ENCODE measurements at regions not wholly inside any gene's neighbourhood (a gene's known extent, or its start where the extent isn't known, plus 50 kb on each side); places are given as distances from the start of the nearest gene placed in this dataset.
"Not testable (repeated sequence)": the region's sequence is repeated elsewhere in the genome, so short reads cannot be mapped to it uniquely, and the experiment has no call there.

DNA sequence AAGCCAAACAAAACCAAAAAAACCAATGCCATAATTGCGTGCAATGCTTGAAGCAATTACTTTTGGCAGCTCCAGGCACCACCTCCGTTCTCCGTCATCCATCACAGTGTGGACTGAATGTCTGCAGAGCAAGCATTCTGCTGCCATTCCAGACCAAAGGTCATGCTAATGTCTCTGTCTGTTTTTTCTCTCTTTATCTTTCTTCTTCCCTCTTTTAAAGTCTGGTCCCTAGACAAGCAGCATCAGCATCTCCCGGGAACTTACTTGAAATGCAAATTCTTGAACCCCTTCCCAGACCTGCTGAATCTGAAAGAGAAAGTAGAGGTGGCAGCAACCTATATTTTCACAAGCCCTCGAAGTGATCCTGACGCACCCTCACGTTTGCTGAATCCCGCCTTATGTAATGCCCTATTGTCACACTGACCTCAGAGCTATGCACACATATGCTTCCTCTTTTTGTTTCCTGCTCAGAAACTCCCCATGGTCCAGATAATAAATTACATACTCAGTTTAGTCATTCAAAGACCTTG lies 297.3 kb upstream of the PROK2 start:
- no peak for DNase-seq (ENCODE audit: low read depth)

DNA sequence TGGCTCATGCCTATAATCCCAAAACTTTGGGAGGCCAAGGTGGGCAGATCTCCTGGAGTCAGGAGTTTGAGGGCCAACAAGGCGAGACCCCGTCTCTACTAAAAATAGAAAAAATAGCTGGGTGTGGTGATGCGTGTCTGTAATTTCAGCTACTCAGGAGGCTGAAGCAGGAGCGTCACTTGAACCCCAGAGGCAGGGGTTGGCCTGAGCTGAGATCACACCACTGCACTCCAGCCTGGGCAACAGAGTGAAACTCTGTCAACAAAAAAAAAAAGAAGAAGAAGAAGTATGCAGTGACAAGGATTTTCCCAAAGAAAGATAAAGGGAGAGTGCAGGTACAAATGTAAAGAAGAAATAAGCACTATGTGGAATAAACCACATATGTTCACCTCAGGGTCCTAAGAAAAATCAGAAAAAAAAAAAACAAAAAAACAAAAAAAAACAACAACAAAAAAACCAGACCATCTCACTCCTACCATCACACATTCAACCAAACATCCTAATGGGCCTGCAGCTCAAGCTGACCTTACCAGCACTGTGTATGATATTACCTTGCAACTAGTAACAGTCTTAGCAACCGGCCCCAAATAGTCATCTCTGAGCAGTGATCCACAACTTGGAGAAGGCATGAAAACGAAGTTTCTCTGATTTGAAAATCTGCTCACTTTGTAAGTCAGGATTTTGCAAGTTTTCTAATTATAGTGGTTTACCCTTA lies 296.7 kb upstream of the PROK2 start:
- DNase-seq (ENCODE audit: low read depth), result no peak

DNA sequence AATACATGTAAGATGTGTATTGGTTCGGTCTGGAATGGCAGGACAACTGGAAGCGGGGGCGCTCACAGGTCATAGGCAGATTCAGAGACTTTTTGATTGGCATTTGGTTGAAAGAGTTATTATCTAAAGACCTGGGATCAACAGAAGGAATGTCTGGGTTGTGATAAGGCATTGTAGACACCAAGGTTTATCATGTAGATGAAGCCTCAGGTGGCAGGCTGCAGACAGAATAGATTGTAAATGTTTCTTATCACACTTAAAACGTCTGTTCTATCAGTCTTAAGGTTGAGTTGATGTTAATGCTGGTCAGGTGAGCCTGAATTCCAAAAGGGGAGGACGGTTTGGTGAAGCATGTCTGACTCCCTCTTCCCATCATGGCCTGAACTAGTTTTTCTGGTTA lies 295.9 kb upstream of the PROK2 start:
- no peak for DNase-seq (ENCODE audit: low read depth)

DNA sequence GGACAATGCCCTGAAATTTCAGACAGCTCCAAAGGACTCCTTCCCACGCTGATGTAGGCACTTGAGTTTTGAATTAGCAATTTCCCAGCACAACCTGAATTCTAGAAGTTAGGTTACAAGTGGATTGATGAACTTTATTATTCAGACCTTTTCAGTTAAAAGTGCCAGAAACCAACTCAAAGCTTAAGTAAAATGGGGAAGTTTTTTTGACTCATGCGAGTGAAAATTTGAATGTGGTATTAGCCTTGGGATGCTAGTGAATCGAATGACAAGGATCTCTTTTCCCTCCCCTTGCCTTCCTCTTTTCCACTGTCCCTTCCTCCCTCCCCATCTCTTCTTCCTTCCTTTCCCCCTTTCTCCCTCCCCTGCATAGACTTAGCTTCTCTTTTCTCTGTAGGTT lies 295.1 kb upstream of the PROK2 start:
- DNase-seq (ENCODE audit: low read depth), result no peak

DNA sequence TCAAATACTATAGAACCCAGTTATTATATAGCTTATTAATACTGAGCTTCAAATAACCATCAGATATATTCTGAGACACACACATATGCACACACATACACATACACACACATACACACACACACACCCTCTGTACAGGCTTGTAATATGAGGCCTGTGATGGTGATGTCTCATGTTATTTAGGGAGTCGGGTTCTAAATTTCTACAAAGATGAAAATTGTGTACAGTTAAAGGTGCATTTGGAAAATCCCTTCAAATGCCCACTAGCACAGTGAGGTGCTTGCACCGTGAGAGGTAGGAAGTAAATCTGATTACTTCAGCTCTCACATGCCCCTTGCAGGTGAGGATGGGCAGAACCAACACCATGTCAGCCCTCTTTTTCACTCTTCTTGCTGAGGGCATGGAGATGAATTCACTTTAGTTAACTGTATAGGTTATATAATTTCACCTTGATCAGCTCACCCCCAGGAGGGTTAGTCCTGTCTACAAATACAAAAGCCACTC lies 294.5 kb upstream of the PROK2 start:
- DNase-seq (ENCODE audit: low read depth), result no peak

DNA sequence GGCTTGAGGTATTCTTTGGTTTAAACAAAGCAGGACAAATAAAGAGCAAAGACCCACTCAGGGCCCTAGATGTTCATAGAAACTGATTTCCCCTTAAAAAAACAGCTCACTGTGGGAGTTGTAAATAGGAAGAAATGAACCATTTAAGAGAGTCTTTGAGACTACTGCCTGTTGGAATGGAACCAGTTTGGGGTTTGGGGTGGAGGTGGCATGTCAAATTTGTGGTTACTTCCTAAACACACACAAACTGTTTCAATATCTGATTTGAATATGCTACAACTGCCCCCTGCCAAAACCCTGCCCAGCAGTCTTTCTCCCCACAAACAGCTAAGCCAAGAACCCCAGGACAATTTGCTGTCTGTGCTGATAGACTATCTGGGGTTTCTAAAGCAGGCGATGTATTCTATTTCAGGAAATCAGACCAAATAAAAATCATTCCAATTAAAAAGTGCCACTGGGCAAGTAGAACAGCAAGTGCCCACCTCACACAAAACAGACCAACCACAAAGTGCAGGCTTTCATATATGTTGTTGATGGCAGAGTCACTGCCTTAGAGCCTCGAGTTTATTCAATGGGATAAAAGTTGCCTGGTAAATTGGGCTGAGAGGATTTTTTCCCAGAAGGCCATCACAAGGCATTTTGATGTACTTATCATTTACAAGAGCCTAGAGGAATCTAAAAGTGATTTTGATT lies 293.9 kb upstream of the PROK2 start:
- no peak for DNase-seq (ENCODE audit: low read depth)

DNA sequence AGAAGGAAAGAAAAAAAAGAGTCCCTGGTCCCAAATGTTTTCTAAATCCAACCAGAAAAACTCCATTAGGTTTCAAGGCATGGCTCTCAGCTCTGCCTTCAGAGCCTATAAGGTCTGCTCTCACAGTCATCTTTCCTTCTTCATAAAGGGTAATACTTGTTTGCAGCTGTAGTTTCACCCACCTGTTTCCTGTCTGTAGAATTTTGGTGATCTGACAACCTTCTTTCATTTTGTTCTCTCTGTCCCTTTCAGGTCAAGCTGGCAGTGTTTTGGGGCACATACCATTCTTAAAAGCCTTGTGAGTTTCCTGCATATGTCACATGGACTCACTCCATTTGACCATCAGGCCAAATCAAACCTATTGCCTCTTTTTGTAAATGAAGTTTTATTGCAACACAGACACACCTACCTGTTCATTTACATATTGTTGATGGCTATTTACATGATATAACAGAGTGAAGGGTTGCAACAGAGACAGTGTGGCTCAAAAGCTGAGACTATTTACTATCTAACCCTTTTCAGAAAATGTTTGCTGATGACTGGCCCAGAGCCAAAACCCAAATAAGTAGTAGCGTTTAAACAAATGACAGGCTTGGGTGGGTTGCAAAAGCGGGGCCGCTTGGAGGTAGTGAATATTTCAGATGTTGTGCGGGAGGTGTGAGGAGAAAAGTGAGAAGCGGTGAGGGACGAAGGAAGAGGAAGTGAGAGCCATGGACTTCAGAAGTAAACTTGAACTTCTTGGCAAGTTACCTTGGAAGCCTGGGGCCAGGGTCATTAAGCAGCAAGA lies 292.7 kb upstream of the PROK2 start:
- no peak for DNase-seq (ENCODE audit: low read depth)

DNA sequence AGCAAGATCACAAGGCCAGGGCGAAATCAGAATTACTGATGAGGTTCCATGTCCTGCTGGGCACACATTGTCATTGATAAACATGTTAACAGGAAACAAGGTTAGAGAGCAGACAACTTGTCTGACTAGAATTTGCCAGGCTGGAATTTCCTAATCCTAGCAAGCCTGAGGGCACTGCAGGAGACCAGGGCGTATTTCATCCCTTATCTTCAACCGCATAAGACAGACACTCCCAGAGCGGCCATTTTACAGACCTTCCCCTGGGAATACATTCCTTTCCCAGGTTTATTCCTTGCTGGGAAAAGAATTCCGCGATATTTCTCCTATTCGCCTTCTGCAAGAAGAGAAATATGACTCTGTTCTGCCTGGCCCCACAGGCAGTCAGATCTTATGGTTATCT lies 290.9 kb upstream of the PROK2 start:
- DNase-seq (ENCODE audit: low read depth), result not testable (repeated sequence)

DNA sequence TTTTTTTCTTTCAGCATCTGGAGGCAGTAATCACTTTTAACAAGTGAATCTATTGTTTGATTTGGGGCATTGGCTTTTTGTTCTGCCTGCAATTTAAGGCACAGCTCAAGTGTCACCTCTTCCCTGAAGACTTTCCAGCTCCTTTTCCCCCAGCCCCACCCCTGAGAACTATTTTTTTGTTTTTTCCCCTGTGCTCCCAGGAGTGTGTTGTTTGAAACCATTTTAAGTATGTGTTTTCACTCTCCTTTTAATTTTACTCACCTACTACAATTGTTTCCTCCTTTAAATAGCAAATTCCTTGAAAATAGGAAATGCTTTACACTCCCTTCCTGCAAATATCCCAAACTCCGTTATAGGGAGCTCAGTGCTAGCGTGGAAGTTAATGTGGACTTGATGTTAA lies 286.7 kb upstream of the PROK2 start:
- DNase-seq (ENCODE audit: low read depth), result no peak

DNA sequence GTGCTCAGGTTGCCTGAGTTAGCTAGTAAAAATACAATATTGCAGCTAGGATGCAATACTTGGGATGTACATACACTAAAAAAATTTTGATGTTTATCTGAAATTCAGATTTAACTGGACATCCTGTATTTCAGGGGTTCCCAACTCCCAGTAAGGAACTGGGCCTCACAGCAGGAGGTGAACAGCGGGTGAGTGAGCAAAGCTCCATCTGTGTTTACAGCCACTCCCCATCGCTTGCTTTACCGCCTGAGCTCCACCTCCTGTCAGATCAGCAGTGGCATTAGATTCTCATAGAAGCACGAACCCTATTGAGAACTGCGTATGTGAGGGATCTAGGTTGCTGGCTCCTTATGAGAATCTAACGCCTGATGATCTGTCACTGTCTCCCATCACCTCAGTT lies 285.1 kb upstream of the PROK2 start:
- DNase-seq (ENCODE audit: low read depth), result no peak

DNA sequence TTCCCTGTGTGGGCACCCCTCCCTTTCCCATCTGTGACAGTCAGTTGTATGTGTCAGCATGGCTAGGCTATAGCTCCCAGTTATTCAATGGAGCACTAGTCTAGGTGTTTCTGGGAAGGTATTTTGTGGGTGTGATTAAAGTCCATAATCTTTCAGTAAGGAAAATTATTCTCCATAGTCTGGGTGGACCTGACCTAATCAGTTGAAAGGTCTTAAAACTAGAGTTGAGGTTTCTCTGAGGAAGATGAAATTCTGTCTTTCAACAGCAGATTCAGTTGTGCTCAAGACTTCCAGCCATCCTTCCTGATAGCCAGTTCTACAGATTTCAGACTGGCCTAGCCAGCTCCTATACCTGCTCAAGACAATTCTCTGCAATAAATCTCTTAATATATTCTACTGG lies 284.6 kb upstream of the PROK2 start:
- DNase-seq (ENCODE audit: low read depth), result no peak

DNA sequence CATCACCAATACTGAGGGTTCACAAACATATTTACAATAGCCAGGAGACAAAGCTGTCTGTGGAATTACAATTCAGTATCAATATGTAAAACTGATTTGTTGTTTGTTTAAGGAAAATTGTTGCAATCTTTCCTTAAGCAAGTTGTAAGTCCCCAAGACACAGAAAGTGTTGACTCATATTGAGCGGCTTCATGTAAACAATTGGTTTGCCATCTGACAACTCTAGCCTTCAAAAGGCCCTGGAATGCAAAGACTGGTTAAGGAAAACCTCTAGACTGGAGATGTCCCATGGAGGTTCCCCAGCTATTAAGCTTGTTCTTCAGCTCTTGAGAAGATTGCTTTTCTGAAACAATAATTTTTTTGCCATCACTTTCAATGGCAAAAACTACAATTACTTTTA lies 283.7 kb upstream of the PROK2 start:
- DNase-seq (ENCODE audit: low read depth), result no peak

DNA sequence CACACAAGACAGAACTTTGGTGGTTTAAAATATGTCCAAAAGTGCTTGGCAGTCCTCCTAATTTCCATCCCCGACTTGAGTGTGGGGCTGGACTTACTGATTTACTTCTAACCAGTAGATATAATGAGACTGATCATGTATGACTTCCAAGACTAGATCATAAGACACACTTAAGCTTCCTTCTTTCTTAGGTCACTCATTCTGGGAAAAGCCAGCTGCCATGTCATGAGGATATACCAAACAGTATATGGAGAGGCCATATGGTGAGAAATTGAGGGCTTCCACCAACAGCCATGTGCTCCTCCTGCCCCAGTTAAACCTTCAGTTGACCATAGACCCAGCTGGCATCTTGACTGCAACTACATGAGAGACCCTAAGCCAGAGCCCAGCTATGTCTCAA lies 282.8 kb upstream of the PROK2 start:
- no peak for DNase-seq (ENCODE audit: low read depth)

DNA sequence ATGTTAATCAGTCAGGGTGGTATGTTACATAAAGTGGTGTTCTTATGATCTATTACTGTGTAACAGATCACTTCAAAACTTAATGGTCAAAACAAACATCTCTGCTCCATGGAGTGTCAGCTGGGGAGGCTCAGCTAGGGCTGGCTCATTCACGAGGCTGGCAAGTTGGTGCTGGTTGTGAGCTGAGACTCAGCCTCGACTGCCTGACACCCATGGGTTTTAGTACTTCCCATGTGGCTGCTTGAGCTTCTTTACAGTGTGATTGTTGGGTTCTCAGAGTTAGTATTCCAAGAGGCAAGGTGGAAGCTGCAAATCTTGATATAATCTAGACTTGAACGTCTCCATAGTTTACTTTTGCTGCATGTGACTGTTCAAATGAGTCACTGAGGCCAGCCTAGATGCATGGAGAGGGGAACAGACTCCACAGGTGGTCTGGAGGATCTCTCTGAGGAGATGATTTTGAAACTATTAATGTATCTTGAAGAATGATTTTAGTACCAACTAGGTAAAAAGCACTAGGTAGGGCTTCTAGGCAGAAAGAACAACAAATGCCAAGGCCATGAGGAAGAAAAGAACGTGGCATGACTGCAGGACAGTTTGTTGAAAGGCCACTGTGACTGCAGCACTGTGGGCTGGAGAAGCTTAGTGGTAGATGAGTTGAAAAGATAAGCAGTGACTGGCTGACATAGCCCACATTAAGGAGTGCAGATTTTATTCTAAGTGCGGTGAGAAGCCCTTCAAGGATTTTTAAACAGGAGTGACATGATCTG lies 281.1 kb upstream of the PROK2 start:
- DNase-seq (ENCODE audit: low read depth), result no peak

DNA sequence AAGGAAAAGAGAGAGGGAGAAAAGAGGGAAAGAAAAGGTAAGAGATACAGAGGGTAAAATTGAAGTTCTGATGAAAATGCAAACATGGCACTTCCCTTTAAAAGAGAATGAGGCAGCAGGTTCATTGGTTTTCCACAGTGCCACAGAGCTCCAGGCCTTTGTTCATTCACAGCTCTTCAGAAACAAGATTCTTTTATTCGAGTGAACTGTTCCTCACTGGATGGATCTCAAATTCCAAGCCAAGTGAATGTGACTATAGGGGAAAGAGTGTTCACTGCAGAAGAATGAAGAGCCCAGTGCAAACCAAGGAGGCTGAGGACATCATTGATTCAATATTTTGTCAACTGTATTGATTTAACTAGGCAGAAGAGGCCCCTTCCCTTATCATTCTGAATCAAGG lies 280.3 kb upstream of the PROK2 start:
- no peak for DNase-seq (ENCODE audit: low read depth)

DNA sequence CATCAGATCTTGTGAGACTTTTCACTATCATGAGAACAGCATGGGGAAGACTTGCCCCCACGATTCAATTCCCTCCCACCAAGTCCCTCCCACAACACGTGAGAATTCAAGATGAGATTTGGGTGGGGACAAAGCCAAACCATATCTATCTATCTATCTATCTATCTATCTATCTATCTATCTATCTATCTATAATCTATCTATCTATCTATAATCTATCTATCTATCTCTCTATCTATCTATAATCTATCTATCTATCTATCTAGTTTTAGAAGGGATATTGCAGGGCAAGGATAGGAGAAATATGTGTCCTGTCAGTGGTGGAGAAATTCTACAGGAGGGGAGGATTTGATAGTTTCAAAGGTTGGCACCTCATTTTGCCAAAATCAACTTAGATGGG lies 279.8 kb upstream of the PROK2 start:
- DNase-seq (ENCODE audit: low read depth), result not testable (repeated sequence)

DNA sequence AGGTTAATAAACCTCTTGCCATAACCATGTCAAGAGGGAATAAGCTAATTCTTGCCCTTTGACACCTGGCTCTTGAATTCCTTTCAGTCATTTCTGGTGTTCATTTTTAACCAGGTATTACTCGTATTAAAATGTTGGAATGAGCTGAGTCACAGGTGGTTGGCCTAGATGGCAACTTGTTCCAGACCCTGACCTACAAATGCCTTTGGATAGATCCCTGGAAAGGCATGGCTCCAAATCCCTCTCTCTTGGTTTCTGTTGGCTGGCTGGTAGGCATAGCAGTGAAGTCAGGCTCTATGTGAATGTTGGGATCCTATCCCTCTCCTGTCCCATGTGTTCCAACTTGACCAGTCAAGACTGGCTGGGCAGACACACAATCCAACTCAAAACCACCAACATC lies 277.1 kb upstream of the PROK2 start:
- no peak for DNase-seq (ENCODE audit: low read depth)

DNA sequence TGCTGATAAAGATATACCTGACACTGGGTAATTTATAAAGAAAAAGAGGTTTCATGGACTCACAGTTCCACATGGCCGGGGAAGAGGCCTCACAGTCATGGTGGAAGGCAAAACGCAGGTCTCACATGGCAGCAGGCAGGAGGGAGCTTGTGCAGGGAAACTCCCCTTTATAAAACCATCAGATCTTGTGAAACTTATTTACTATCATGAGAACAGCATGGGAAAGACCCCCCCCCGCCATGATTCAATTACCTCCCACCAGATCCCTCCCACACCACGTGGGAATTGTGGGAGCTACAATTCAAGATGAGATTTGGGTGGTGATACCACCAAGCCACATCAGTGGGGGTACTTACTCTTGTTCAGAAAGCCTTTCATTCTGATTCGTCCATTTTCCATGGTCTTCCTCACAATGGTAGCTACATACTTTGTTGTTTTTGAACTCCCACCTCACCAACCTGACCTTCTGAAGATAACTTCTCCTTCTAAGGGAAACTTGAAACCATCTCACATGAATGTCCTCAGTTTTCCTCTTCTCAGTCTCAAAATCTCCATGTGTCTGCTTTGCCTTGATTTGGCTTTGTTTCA lies 275.6 kb upstream of the PROK2 start:
- no peak for DNase-seq (ENCODE audit: low read depth)

DNA sequence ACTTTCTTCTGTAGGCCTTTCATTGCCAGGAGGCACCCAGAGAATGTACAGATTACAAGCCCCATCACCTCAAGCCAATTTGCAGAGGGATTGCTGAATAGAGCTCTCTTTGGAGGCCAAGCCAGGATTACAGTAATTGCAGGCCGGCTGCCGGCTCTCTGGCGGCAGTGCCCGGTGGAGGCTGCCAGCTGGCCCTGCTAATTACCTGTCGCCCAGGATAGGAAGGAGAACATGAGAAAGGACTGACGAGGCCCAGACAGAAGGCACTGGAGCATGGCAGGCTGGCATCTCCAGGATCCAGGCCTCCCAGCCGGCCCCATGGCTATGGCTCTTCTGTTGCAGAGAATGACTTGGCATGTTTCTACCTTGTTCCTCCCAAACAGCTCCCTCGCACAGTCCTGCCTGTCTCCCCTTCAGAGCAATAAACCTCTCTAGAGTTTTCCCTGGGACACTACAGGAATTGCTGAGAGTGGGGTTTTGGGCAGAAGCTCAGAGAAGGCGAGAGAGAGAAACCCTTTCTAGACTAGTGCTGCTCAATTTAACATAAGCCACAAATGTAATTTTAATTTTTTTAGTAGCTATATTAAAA lies 273.6 kb upstream of the PROK2 start:
- DNase-seq (ENCODE audit: low read depth), result no peak

DNA sequence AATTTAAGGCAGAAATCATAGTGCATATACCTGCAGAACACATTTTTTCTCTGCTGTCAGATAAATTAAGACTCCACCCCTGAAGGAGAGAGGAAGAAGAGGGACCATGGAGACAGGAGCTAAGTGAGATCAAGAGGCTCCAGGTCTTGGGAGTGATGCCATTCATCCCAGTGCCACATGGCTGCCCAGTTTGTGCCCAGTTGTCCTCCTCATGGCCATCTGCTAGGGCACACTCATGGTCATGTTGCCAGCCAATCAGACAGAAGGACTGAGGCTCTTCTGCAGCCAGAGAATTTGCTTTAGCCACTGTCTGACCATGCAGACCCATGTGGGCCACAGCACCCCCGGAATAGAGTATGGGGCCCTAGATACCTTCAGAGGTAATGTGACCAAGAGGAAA lies 270.5 kb upstream of the PROK2 start:
- DNase-seq (ENCODE audit: low read depth), result no peak

DNA sequence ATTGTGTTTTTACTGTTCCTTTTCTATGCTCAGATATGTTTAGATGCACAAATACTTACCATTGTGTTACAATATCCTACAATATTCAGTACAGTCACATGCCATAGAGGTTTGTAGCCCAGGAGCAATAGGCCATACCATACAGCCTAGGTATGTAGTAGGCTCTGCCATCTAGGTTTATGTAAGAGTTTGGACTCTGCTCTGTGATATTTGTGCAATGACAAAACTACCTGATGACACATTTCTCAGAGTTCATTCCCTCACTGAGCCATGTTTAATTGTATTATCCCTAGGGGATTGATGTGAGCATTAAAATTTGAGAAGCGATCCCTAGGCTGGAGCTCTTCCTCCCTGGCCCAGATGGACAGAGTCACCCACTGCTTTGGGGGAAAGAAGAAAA lies 270.0 kb upstream of the PROK2 start:
- no peak for DNase-seq (ENCODE audit: low read depth)
